Activated CD8-positive, alpha-beta memory T cell treated with anti-CD3 and anti-CD28 coated beads for 24 hours (primary cell): ENCODE measurements at regions not wholly inside any gene's neighbourhood (a gene's known extent, or its start where the extent isn't known, plus 50 kb on each side); places are given as distances from the start of the nearest gene placed in this dataset.
"Not testable (repeated sequence)": the region's sequence is repeated elsewhere in the genome, so short reads cannot be mapped to it uniquely, and the experiment has no call there.

Experiments used
- DNase-seq: peaks from one replicate; pipeline ENCODE4 v3.0.0-alpha.2; 2020

GRCh38 chr3:75453839-75454238 lies 210.3 kb upstream of the FRG2C start:
- DNase-seq, result not testable (repeated sequence)

- not testable (repeated sequence) for DNase-seq
Observed at GRCh38 chr3:75474530-75474929, 189.6 kb upstream of the FRG2C start.

GRCh38 chr3:75496600-75496999 lies 167.5 kb upstream of the FRG2C start:
- DNase-seq, result not testable (repeated sequence)

DNA sequence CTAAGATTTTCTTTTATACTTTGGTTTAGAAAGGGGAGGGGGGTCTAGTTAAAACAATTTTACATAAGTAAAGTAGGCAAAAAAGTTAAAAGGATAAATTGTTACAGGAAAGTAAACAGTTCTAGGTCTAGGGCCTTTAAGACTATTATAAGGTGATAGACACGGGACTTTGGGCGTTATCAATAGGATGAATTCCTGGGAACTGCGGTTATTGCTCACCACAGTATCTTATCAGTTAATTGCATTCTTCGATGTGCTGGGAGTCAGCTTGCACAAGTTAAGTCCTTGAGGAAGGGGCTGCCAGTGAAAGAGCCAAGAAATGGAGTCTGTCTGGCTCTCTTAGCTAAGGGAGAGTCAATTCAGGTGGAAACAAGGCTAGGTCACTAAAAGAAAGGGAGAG lies 163.8 kb upstream of the FRG2C start:
- not testable (repeated sequence) for DNase-seq

- DNase-seq, result not testable (repeated sequence)
Observed at GRCh38 chr3:75502171-75502570, 162.0 kb upstream of the FRG2C start.

DNA sequence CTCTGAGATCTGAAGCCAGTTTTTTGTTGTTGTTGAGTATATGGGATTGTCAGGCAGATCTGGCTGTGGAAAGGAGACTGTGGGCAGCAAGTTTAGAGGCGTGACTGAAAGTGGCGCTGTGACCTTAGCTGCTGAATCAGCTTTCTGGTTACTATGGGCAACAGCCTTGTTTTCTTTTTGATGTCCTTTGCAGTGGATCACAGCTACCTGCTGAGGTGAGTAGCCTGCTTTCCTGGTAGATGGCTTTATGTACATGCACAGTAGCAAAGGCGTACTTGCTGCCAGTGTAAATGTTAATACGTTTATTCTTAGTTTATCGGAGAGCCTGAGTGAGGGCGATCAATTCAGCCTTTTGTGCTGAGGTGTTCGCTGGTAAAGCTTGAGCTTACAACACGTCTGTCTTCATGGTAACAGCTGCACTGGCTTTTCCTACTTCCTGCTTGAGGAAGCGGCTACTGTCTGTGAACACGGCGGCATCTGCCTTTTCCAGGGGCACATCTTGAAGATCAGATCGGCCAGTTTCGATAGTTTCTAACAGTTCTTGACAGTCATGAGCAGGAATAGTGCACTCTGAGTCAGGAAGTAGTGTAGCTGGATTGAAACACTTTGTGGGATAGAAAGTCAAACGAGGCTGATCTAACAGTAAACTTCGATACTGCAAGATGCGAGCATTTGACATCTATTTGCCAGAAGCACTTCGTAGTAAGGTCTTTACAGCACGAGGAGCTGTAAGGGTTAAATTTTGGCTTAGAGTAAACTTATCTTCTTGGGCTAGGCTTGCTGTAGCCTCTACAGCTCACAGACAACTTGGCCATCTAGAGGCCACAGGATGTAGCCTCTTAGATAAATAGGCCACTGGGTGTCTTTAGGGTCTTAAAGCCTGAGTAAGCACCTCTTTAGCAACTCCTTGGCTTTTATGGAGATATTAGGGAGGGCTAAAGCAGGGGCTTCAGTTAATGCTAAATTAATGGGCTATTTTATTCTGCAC lies 161.1 kb upstream of the FRG2C start:
- DNase-seq, result not testable (repeated sequence)

DNA sequence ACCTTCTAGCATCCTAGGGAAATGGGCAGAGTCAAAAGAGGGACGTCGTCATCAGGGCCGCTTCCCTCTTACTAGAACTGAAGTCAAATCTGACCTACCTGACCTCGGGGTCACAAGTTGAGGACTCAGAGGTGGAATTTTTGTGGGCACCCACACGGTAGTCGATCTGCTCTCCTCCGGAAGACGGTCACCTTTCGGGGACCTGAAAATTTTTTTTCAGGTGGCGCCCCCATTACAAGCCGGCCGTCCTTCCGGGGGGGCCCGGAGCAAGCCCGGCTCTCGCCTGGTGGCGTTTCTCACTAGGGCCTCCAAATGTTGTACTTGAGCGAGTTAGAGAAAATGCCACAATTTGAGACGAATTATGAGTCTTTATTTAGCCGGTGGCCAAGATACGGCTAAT lies 157.5 kb upstream of the FRG2C start:
- no peak for DNase-seq

DNA sequence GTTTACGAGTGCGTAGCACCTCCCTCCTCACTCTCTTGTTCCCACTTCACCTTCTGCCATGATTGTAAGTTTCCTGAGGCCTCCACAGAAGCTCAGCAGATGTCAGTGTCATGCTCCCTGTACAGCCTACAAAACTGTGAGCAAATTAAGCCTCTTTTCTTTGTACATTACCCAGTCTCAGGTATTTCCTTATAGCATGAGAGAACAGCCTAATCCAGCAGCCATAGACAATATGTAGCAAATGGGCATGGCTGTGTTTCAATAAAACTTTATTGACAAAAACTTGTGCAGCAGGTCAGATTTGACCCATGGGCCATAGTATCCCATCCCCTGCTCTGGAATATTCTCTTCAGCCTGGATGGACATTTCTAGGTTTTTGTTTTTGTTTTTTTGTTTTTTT lies 156.2 kb upstream of the FRG2C start:
- not testable (repeated sequence) for DNase-seq

GRCh38 chr3:75527657-75528056 lies 136.5 kb upstream of the FRG2C start:
- DNase-seq, result not testable (repeated sequence)

DNA sequence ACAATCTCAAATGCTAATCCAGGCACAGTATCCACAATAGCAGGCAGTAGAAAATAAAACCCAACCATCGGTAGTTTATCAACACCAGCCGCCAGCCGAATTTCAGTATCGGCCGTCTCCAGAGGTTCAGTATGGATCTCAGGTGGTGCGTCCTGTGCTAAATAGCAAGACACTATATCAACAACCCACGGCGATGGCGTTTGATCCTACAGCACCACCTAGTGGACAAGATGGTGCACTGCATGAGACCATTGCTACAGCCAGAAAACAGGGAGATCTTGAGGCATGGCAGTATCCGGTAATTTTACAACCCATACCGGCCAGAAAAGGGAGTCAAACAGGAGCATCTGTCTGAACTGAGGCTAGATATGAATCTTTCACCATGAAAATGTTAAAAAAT lies 112.0 kb upstream of the FRG2C start:
- not testable (repeated sequence) for DNase-seq

DNA sequence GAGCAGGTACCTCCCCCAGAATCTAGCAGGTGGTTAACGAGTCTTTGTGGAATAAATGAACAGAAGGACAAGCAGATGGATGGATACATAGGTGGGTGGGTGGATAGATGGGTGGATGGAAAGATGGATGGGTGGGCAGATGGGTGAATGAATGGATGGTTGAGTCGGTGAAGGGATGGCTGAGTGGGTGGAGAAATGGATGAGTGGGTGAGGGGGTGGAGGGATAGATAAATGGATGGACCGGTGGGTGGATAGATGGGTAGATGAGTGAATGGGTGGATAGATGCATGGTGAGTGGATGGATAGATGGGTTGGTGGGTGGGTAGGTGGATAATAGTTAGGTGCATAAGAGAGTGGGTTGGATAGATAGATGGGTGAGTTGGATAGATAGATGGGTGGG lies 99.7 kb upstream of the FRG2C start:
- not testable (repeated sequence) for DNase-seq

GRCh38 chr3:75572303-75572702 lies 91.8 kb upstream of the FRG2C start:
- not testable (repeated sequence) for DNase-seq

GRCh38 chr3:75579091-75579490 lies 85.0 kb upstream of the FRG2C start:
- not testable (repeated sequence) for DNase-seq

DNA sequence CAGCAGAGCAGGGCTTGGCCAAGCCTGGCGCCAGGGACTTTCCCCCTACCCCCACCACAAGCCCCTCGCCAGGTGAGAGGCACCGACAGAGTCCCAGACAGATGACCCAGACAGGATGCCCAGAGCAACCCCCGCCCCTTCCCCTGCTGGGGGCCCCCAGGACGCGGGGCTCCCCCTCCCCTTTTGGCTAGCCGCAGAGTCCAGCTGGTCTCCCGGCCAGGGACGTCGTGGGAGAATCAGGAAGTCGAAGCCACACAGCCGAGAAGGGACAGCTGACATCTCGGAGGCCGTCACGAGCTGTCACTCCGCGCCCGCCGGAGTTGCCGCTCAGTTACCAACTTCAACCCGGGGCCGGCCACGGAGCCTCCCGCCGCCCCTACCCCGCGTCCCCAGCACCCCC lies 84.6 kb upstream of the FRG2C start:
- DNase-seq, result peak; percentile 56

- DNase-seq, result peak; percentile 71
Observed at GRCh38 chr3:75579981-75580782, 83.9 kb upstream of the FRG2C start.

- DNase-seq, result not testable (repeated sequence)
Observed at GRCh38 chr3:75582536-75582935, 81.6 kb upstream of the FRG2C start.

DNA sequence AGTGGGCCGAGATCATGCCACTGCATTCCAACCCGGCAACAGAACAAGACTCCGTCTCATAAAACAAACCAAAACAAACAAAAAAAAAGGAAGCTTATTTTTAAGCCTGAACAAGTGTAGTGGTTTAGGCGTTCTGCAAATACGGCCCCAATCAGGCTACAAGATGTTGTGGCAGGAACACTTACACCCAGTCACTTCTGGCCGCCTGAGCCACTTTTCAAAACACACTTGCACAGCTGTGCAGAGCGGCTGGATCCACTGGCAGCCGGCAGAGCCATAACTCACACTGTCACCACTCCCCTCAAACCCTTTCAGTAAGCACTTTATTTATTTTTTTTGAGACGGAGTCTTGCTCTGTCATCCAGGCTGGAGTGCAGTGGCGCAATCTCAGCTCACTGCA lies 81.0 kb upstream of the FRG2C start:
- DNase-seq, result not testable (repeated sequence)

- DNase-seq, result not testable (repeated sequence)
Observed at GRCh38 chr3:75587695-75588094, 76.4 kb upstream of the FRG2C start.

GRCh38 chr3:75590382-75590781 lies 73.7 kb upstream of the FRG2C start:
- not testable (repeated sequence) for DNase-seq

DNA sequence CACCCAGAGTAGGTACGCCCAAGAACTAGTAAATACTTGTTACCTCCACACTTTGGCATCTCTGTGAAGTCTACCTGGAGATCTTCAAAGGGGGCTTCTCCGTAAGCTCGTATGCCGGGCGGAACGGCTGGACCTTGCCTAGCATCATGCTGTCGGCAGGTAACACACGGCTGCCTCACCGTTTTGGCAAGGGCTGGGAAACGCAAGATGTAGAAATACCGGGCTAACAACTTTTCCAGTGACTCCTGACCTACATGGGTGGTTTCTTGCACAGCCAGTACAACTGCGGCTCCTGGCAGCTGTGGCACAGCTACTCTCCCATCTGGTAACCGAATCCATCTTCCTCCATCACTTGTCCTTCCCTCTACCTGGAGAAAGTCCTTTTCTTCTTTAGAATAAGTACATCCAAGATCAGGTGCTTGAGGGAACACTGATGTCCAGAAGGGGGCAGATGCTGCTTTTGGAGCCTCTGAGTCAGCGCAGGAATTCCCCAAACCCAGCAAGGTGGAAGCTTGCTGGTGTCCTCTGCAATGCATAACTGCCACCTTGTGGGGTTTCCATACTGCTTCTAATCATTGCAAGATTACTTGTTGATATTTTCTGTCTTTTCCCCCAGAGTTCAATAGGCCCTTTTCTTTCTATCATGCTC lies 59.7 kb upstream of the FRG2C start:
- DNase-seq, result not testable (repeated sequence)

DNA sequence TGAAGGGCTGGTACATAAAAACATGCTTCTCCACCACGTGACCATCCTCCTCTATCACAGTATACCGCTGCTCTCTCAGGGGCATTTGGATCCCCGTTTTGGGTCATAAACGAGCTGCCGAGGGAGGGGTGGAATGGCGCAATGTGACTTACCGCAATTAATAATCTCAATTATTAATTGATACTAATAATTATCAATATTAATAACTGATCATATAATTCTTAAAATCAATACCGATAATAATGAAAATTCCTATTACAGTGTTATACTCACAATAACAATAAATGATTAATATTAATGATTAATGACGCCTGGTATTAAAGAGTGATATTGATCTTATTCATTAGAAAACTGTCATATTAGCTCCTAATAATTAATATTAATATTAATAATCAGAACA lies 56.1 kb upstream of the FRG2C start:
- DNase-seq, result not testable (repeated sequence)

DNA sequence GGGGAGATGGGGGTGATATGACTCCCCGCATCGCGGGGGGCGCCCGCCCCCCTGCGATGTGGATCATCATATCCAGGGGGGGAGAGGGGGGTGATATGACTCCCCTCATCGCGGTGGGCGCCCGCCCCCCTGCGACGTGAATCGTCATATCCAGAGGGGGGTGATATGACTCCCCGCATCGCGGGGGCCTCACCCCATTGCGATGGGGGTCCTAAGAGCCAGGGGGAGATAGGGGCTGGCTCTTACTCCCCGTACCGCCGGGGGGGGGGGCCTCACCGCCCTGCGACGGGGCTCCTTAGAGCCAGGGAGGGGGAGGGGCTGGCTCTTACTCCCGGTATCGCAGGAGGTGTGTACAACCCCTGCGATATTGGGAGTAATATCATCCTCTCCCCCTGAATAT lies 54.5 kb upstream of the FRG2C start:
- not testable (repeated sequence) for DNase-seq

GRCh38 chr3:75610773-75611172 lies 53.4 kb upstream of the FRG2C start:
- no peak for DNase-seq
